Liver (tissue), 7 donors: ENCODE measurements at regions not wholly inside any gene's neighbourhood (a gene's known extent, or its start where the extent isn't known, plus 50 kb on each side); places are given as distances from the start of the nearest gene placed in this dataset.

Source experiments
- DNase-seq: peaks from one replicate; pipeline ENCODE4 v3.0.0-alpha.2; 2017; ENCODE audit warnings: low spot score
- H3K27ac ChIP-seq, 2 donors: one replicate each; pipeline ENCODE4 v1.7.0; 2013; ENCODE audit warnings: inconsistent platforms in 2 of 2, low read length in 2 of 2, control low read depth in 1 of 2, low read depth in 1 of 2, mild to moderate bottlenecking in 1 of 2
- H3K27me3 ChIP-seq, 4 donors: one replicate each; pipeline versions ENCODE4 v1.6.1 to v1.7.0; 2013; ENCODE audit warnings: low read length in 3 of 4, inconsistent platforms in 1 of 4, mild to moderate bottlenecking in 1 of 4, moderate library complexity in 1 of 4; ENCODE audit not compliant: control insufficient read depth in 4 of 4, insufficient read depth in 4 of 4
- H3K36me3 ChIP-seq, 4 donors: one replicate each; pipeline versions ENCODE4 v1.6.1 to v1.7.0; 2013; ENCODE audit warnings: low read length in 3 of 4, mild to moderate bottlenecking in 3 of 4, low read depth in 1 of 4, moderate library complexity in 1 of 4; ENCODE audit not compliant: control insufficient read depth in 4 of 4, insufficient read depth in 3 of 4
- H3K4me1 ChIP-seq, 4 donors: one replicate each; pipeline versions ENCODE4 v1.6.1 to v1.7.0; 2013; ENCODE audit warnings: low read length in 3 of 4, mild to moderate bottlenecking in 3 of 4, moderate library complexity in 1 of 4; ENCODE audit not compliant: control insufficient read depth in 4 of 4, insufficient read depth in 4 of 4
- H3K4me3 ChIP-seq, 3 donors: one replicate each; pipeline versions ENCODE4 v1.6.1 to v1.7.0; 2013; ENCODE audit warnings: low read length in 3 of 3, control low read depth in 1 of 3, low read depth in 1 of 3, mild to moderate bottlenecking in 1 of 3
- H3K9ac ChIP-seq, 2 donors: one replicate each; pipeline ENCODE4 v1.7.0; 2013; ENCODE audit warnings: low read length in 2 of 2, mild to moderate bottlenecking in 2 of 2, moderate library complexity in 2 of 2, control low read depth in 1 of 2, low read depth in 1 of 2
- H3K9me3 ChIP-seq, 4 donors: one replicate each; pipeline versions ENCODE4 v1.6.1 to v1.7.0; 2013; ENCODE audit warnings: low read length in 3 of 4; ENCODE audit not compliant: control insufficient read depth in 4 of 4
- GABPA ChIP-seq, 2 donors: IDR thresholded peaks in 1 of 2; conservative IDR thresholded peaks in 1 of 2; 2 replicates each; pipeline ENCODE4 v1.6.1; 2016; ENCODE audit warnings: antibody characterized with exemption in 2 of 2, mild to moderate bottlenecking in 1 of 2, moderate library complexity in 1 of 2
- HNF4A ChIP-seq, 2 donors: conservative IDR thresholded peaks; 2 replicates each; pipeline ENCODE4 v1.6.1; 2016; ENCODE audit warnings: antibody characterized with exemption in 2 of 2, mild to moderate bottlenecking in 2 of 2
- HNF4G ChIP-seq: IDR thresholded peaks from 2 replicates; pipeline ENCODE4 v1.6.1; 2016; ENCODE audit warnings: antibody characterized with exemption
- JUND ChIP-seq, 2 donors: IDR thresholded peaks; 2 replicates each; pipeline ENCODE4 v1.6.1; 2016; ENCODE audit warnings: antibody characterized with exemption in 2 of 2
- RAD21 ChIP-seq, 2 donors: IDR thresholded peaks; 2 replicates each; pipeline ENCODE4 v1.6.1; 2016; ENCODE audit warnings: antibody characterized with exemption in 2 of 2, mild to moderate bottlenecking in 2 of 2
- REST ChIP-seq: IDR thresholded peaks from 2 replicates; pipeline ENCODE4 v1.6.1; 2016; ENCODE audit warnings: antibody characterized with exemption, mild to moderate bottlenecking
- SP1 ChIP-seq: IDR thresholded peaks from 2 replicates; pipeline ENCODE4 v1.6.1; 2018; ENCODE audit warnings: antibody characterized with exemption, mild to moderate bottlenecking
- WGBS: extraction: QIAGEN DNeasy Blood & Tissue Kit; methylation state at CpG from one replicate; pipeline ENCODE4 v1.1.7; 2013; 5-methylcytosine and 5-hydroxymethylcytosine counted together
- donor health status: healthy.
- donor health status: healthy.
- donor health status: healthy.
- donor health status: healthy.

GRCh38 chr1:199746666-199747384 is 280.7 kb upstream of the NR5A2 start (continued):
- TF ChIP-seq REST (peak; percentile 52), JUND (IDR thresholded peaks at IDR 0.05) (peak in 1 of 2 donors; percentile 60)

- H3K9me3 ChIP-seq: no peaks in the 10 kb centered on the region
- no peak overlapping the region for H3K4me3 ChIP-seq
- DNase-seq: no peak
- no peaks in the 10 kb centered on the region for H3K27me3 ChIP-seq
- H3K9ac ChIP-seq: no peak overlapping the region
- TF ChIP-seq GABPA (IDR thresholded peaks at IDR 0.05 in 1 of 2, conservative IDR thresholded peaks at IDR 0.05 in 1 of 2) (no peak), RAD21 (IDR thresholded peaks at IDR 0.05) (peak in 1 of 2 donors; percentile 30), HNF4A (conservative IDR thresholded peaks at IDR 0.05) (peak; percentile 47 to 67), SP1 (peak; percentile 48)
- H3K4me1 ChIP-seq: peaks cover 4 to 33% (median 13%) of the 10 kb centered on the region in 4 donors
- WGBS: 63% methylated on average over 17 of the region's 17 CpGs
- H3K36me3 ChIP-seq: no peaks in the 10 kb centered on the region
- peak overlapping the region; percentile 86 to 92 for H3K27ac ChIP-seq
These were observed 279.5 kb upstream of the NR5A2 start for GRCh38 chr1:199747984-199748383.

GRCh38 chr1:199751506-199751905 is 276.0 kb upstream of the NR5A2 start:
- no peak for TF ChIP-seq SP1
- TF ChIP-seq HNF4A (conservative IDR thresholded peaks at IDR 0.05): no peak
- no peak for TF ChIP-seq REST
- no peak for TF ChIP-seq HNF4G
- 80% methylated on average over 5 of the region's 5 CpGs for whole genome bisulfite sequencing
- no peak overlapping the region for H3K9ac ChIP-seq
- H3K27me3 ChIP-seq: no peaks in the 10 kb centered on the region
- DNase-seq: no peak
- H3K4me1 ChIP-seq: peaks cover 6 to 36% (median 11%) of the 10 kb centered on the region in 4 donors
- H3K4me3 ChIP-seq: no peak overlapping the region
- no peaks in the 10 kb centered on the region for H3K36me3 ChIP-seq
- no peak overlapping the region for H3K27ac ChIP-seq
- no peaks in the 10 kb centered on the region for H3K9me3 ChIP-seq
